ENCODE measurements at regions not wholly inside any gene's neighbourhood (a gene's known extent, or its start where the extent isn't known, plus 50 kb on each side); places are given as distances from the start of the nearest gene placed in this dataset.

GRCh38 chr10:53569455-53569854 is 796.9 kb upstream of the MBL2 start:
- H4K20me1 ChIP-seq (ENCODE audit: insufficient read depth): no peaks in the 10 kb centered on the region
- no peaks in the 10 kb centered on the region for H3K79me2 ChIP-seq (ENCODE audit: low read depth)
- H3K27ac ChIP-seq: no peak overlapping the region
- no peaks in the 10 kb centered on the region for H3K27me3 ChIP-seq (ENCODE audit: insufficient read depth, low read depth)
- TF ChIP-seq CTCF (conservative IDR thresholded peaks at IDR 0.05) (no peak), EZH2 (IDR thresholded peaks at IDR 0.05; ENCODE audit: low read depth) (no peak)
- H3K4me1 ChIP-seq (replicated peaks; ENCODE audit: insufficient read depth): no peaks in the 10 kb centered on the region
- CTCF ChIA-PET: no interaction called here
- no peak overlapping the region for H3K4me3 ChIP-seq
- H3K36me3 ChIP-seq (ENCODE audit: low read depth): no peaks in the 10 kb centered on the region
- no peaks in the 10 kb centered on the region for H3K9me3 ChIP-seq (ENCODE audit: insufficient read depth, low read depth)
- BruUV-seq (replicated peaks): no TSS peak
- no peak for DNase-seq
- H2AFZ ChIP-seq: no peak overlapping the region
- H3K4me2 ChIP-seq: no peak overlapping the region
- POLR2A ChIA-PET (ENCODE audit: unreplicated experiment): no interaction called here
- intact Hi-C loops (cut with micrococcal nuclease; ENCODE audit: unreplicated experiment): no loop called here
- H3F3A ChIP-seq (ENCODE audit: insufficient read depth, low read depth): no peaks in the 10 kb centered on the region
- H3K9me2 ChIP-seq (ENCODE audit: insufficient read depth): no peaks in the 10 kb centered on the region; the same call in 1 of the 2 replicates

GRCh38 chr10:53548664-53549063 is 776.1 kb upstream of the MBL2 start:
- H3K36me3 ChIP-seq (ENCODE audit: low read depth): no peaks in the 10 kb centered on the region
- no TSS peak for BruUV-seq (replicated peaks)
- H4K20me1 ChIP-seq (ENCODE audit: insufficient read depth): no peaks in the 10 kb centered on the region
- H3K4me2 ChIP-seq: no peak overlapping the region
- H3K4me1 ChIP-seq (replicated peaks; ENCODE audit: insufficient read depth): no peaks in the 10 kb centered on the region
- no peak for TF ChIP-seq EZH2 (IDR thresholded peaks at IDR 0.05; ENCODE audit: low read depth)
- no peak for TF ChIP-seq CTCF (conservative IDR thresholded peaks at IDR 0.05)
- no peak overlapping the region for H2AFZ ChIP-seq
- intact Hi-C loops (cut with micrococcal nuclease; ENCODE audit: unreplicated experiment): no loop called here
- ChIA-PET CTCF (no interaction called here), POLR2A (ENCODE audit: unreplicated experiment) (no interaction called here)
- no peaks in the 10 kb centered on the region for H3K79me2 ChIP-seq (ENCODE audit: low read depth)
- no peaks in the 10 kb centered on the region for H3K9me3 ChIP-seq (ENCODE audit: insufficient read depth, low read depth)
- no peak overlapping the region for H3K4me3 ChIP-seq
- H3K9me2 ChIP-seq (ENCODE audit: insufficient read depth): no peaks in the 10 kb centered on the region
- H3F3A ChIP-seq (ENCODE audit: insufficient read depth, low read depth): no peaks in the 10 kb centered on the region
- no peaks in the 10 kb centered on the region for H3K27me3 ChIP-seq (ENCODE audit: insufficient read depth, low read depth)
- DNase-seq: no peak
- H3K27ac ChIP-seq: no peak overlapping the region

GRCh38 chr10:53547364-53547763 is 774.8 kb upstream of the MBL2 start:
- POLR2A ChIA-PET (ENCODE audit: unreplicated experiment): no interaction called here
- no peak overlapping the region for H3K27ac ChIP-seq
- no peaks in the 10 kb centered on the region for H3K27me3 ChIP-seq (ENCODE audit: insufficient read depth, low read depth)
- no peaks in the 10 kb centered on the region for H3K36me3 ChIP-seq (ENCODE audit: low read depth)
- no TSS peak for BruUV-seq (replicated peaks)
- H3K9me3 ChIP-seq (ENCODE audit: insufficient read depth, low read depth): no peaks in the 10 kb centered on the region
- H3F3A ChIP-seq (ENCODE audit: insufficient read depth, low read depth): no peaks in the 10 kb centered on the region
- H3K9me2 ChIP-seq (ENCODE audit: insufficient read depth): no peaks in the 10 kb centered on the region
- CTCF ChIA-PET: no interaction called here
- H2AFZ ChIP-seq: no peak overlapping the region
- TF ChIP-seq EZH2 (IDR thresholded peaks at IDR 0.05; ENCODE audit: low read depth) (no peak), CTCF (conservative IDR thresholded peaks at IDR 0.05) (no peak)
- no peaks in the 10 kb centered on the region for H3K4me1 ChIP-seq (replicated peaks; ENCODE audit: insufficient read depth)
- DNase-seq: no peak
- H3K4me3 ChIP-seq: no peak overlapping the region
- H4K20me1 ChIP-seq (ENCODE audit: insufficient read depth): no peaks in the 10 kb centered on the region
- intact Hi-C loops (cut with micrococcal nuclease; ENCODE audit: unreplicated experiment): no loop called here
- H3K4me2 ChIP-seq: no peak overlapping the region
- H3K79me2 ChIP-seq (ENCODE audit: low read depth): no peaks in the 10 kb centered on the region
